Neural cell (in vitro differentiated cells): ENCODE measurements at regions not wholly inside any gene's neighbourhood (a gene's known extent, or its start where the extent isn't known, plus 50 kb on each side); places are given as distances from the start of the nearest gene placed in this dataset.

ENCODE experiments used
- EP300 ChIP-seq: fragments of 450-650 bp; conservative IDR thresholded peaks from 2 replicates; pipeline ENCODE4 v1.6.1; 2014; ENCODE audit warnings: antibody characterized with exemption, mild to moderate bottlenecking, moderate library complexity; ENCODE audit not compliant: poor library complexity, severe bottlenecking
- EZH2 ChIP-seq: fragments of 200-600, 300-800 bp; shearing (Covaris generic), sonication (generic); IDR thresholded peaks from 2 replicates; pipeline ENCODE4 v1.6.1; 2014; ENCODE audit warnings: antibody characterized with exemption, low read length, borderline replicate concordance, mild to moderate bottlenecking; ENCODE audit not compliant: insufficient read depth, poor library complexity, severe bottlenecking
- MXI1 ChIP-seq: fragments of 450-650 bp; conservative IDR thresholded peaks from 2 replicates; pipeline ENCODE4 v1.6.1; 2014; ENCODE audit warnings: antibody characterized with exemption, mild to moderate bottlenecking; ENCODE audit not compliant: poor library complexity, severe bottlenecking
- POLR2AphosphoS5 ChIP-seq: IDR thresholded peaks from 2 replicates; pipeline ENCODE4 v1.6.1; 2012
- RAD21 ChIP-seq: fragments of 450-650 bp; conservative IDR thresholded peaks from 2 replicates; pipeline ENCODE4 v1.6.1; 2014; ENCODE audit warnings: antibody characterized with exemption, mild to moderate bottlenecking, moderate library complexity
- TAF1 ChIP-seq: IDR thresholded peaks from 2 replicates; pipeline ENCODE4 v1.6.1; 2012; ENCODE audit warnings: low read depth
- TF ChIP-seq, protein P1 (sequence below): fragments of 450-650 bp; IDR thresholded peaks from 2 replicates; pipeline ENCODE4 v1.5.1; 2014; ENCODE audit warnings: antibody characterized with exemption, mild to moderate bottlenecking, moderate library complexity; ENCODE audit not compliant: poor library complexity, severe bottlenecking
- TF ChIP-seq, protein P2 (sequence below): IDR thresholded peaks from 2 replicates; pipeline ENCODE4 v1.6.1; 2012; ENCODE audit warnings: borderline replicate concordance

DNA sequence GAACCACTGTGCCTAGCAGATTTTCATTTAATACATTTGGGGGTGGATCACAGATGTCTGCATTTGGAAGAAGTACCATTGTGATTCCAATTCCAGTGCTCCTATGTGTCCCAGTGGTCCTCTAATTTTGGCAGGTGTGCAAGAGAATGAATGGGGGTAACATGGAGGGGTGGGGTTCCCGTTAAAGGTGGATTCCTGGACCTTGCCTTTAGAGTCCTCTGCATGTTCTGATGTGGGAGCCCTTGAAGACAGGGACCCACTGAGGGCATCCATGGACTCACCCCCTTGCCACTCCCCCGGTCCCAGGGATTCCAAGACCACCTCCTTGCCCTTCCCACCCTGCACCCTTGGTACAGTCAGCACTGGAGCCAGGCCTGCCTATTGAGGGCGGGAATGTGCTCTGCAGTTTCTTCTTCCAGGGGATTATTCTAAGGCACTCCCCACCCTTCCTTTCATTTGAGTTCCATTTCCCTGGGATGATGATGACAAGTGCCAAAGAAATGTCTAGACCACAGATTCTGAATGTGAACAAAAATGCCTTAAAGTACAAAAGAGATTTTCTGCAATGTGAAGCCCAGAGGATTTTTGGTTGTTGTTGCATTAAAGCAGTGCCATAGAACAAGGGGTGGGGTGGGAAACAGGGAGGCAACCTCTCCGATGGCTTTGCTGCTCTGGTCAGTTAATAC is 119.4 kb upstream of the PTCH1 start:
- TF ChIP-seq POLR2AphosphoS5 (no peak), EZH2 (no peak), MXI1 (no peak), EP300 (no peak), TAF1 (no peak), RAD21 (no peak)
- TF ChIP-seq, protein P1, sequence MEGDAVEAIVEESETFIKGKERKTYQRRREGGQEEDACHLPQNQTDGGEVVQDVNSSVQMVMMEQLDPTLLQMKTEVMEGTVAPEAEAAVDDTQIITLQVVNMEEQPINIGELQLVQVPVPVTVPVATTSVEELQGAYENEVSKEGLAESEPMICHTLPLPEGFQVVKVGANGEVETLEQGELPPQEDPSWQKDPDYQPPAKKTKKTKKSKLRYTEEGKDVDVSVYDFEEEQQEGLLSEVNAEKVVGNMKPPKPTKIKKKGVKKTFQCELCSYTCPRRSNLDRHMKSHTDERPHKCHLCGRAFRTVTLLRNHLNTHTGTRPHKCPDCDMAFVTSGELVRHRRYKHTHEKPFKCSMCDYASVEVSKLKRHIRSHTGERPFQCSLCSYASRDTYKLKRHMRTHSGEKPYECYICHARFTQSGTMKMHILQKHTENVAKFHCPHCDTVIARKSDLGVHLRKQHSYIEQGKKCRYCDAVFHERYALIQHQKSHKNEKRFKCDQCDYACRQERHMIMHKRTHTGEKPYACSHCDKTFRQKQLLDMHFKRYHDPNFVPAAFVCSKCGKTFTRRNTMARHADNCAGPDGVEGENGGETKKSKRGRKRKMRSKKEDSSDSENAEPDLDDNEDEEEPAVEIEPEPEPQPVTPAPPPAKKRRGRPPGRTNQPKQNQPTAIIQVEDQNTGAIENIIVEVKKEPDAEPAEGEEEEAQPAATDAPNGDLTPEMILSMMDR: no peak
- TF ChIP-seq, protein P2, sequence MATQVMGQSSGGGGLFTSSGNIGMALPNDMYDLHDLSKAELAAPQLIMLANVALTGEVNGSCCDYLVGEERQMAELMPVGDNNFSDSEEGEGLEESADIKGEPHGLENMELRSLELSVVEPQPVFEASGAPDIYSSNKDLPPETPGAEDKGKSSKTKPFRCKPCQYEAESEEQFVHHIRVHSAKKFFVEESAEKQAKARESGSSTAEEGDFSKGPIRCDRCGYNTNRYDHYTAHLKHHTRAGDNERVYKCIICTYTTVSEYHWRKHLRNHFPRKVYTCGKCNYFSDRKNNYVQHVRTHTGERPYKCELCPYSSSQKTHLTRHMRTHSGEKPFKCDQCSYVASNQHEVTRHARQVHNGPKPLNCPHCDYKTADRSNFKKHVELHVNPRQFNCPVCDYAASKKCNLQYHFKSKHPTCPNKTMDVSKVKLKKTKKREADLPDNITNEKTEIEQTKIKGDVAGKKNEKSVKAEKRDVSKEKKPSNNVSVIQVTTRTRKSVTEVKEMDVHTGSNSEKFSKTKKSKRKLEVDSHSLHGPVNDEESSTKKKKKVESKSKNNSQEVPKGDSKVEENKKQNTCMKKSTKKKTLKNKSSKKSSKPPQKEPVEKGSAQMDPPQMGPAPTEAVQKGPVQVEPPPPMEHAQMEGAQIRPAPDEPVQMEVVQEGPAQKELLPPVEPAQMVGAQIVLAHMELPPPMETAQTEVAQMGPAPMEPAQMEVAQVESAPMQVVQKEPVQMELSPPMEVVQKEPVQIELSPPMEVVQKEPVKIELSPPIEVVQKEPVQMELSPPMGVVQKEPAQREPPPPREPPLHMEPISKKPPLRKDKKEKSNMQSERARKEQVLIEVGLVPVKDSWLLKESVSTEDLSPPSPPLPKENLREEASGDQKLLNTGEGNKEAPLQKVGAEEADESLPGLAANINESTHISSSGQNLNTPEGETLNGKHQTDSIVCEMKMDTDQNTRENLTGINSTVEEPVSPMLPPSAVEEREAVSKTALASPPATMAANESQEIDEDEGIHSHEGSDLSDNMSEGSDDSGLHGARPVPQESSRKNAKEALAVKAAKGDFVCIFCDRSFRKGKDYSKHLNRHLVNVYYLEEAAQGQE: no peak
